ENCODE measurements at regions not wholly inside any gene's neighbourhood (a gene's known extent, or its start where the extent isn't known, plus 50 kb on each side); places are given as distances from the start of the nearest gene placed in this dataset.
"Not testable (repeated sequence)": the region's sequence is repeated elsewhere in the genome, so short reads cannot be mapped to it uniquely, and the experiment has no call there.

DNA sequence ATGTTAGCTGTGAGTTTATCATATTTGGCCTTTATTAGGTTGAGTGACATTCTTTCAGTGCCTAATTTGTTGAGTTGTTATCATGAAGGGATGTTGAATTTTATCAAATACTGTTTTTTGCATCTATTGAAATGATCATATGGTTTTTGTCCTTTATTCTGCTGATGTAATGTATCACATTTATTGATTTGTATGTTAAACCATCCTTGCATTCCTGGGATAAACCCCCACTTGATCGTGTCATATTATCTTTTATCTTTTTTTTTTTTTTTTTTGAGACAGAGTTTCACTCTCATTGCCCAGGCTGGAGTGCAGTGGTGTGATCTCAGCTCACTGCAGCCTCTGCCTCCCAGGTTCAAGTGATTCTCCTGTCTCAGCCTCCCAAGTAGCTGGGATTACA is 51.9 kb upstream of the MFGE8 start:
- not testable (repeated sequence) for H3K27ac ChIP-seq, H3K4me3 ChIP-seq

DNA sequence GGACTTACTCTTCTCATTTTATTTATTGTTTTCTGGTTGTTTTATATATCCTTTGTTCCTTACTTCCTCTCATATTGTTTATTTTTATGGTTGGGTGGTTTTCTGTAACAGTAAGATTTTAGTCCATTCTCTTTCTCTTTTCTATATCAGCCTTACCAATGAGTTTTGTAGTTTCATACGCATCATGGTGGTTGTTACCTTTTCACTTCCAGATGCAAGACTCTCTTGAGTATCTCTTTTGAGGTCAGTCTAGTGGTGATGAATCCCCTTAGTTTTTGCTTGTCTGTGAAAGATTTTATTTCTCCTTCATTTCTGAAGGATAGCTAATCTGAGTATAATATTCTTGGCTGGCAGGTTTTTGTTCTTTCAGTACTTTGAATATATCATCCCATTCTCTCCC is 57.1 kb upstream of the MFGE8 start:
- H3K27ac ChIP-seq = no peak overlapping the region
- no peak overlapping the region for H3K4me3 ChIP-seq

DNA sequence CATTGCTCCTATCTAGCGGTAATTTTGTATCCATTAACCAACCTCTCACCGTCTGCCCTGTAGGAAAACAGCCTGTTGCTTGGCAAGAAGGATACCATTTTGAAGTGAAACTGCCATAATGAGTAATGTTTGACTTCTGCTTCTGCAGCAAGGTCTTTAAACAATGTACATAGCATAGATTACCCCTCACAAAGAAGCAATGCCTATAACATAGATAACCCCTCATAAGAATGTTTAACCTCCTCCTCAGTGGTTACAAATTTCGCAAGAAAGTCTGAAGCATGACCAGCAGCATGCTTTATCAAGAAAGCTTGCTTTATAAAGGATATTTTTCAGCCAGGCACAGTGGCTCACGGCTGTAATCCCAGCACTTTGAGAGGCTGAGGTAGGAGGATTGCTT is 61.2 kb upstream of the MFGE8 start:
- Histone ChIP-seq H3K27ac (no peak overlapping the region), H3K4me3 (no peak overlapping the region)

DNA sequence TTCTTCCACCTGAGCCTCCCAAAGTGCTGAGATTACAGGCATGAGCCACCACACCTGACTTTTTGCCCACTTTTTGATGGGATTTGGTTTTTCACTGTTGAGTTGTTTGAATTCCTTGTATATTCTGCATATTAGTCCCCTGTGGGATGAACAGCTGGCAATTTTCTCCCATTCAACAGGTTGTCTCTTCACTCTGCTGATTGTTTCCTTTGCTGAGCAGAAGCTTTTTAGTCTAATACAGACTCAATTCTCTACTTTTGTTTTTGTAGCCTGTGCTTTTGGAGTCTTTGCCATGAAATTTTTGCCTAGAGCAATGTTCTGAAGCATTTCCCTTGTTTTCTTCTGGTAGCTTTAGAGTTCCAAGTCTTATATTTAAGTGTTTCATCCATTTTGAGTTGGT is 62.7 kb upstream of the MFGE8 start:
- Histone ChIP-seq H3K4me3 (no peak overlapping the region), H3K27ac (no peak overlapping the region)

DNA sequence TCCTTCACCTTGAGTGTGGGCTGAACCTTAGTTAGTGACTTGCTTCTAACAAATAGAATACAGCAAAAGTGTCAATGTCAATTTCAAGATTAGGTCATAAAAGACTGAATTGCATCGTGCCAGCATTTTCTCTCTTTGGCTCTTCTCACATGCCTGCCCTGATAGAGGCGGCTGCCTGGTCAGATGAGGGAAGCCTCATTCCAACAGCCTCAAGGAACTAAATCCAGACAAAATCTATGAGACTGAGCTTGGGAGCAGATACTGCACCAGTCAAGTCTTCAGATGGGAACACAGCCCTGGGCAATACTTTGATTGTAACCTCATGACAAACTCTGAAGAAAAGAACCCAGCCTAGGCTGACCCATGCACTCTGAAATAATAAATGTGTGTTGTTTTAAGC is 63.5 kb upstream of the MFGE8 start:
- no peak overlapping the region for H3K27ac ChIP-seq
- H3K4me3 ChIP-seq = no peak overlapping the region

DNA sequence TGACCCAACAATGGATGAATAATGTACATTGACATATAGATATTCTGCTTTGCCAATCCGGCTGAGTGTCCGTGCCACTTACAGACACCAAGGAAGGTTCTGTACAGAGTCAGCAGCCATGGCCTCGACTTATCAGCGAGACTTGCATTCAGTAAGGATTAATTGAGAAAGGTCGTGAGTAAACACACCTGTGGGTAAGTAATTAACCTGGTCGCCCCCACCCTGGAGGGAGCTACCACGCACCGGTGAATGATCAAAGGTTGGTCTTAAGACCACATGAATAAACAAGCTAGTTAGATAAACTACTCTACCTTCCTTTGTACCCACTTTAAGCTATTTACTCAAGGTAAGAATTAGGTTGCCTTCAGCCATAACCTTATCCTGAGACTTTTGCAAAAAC is 66.5 kb upstream of the MFGE8 start:
- Histone ChIP-seq H3K27ac (no peak overlapping the region), H3K4me3 (no peak overlapping the region)

DNA sequence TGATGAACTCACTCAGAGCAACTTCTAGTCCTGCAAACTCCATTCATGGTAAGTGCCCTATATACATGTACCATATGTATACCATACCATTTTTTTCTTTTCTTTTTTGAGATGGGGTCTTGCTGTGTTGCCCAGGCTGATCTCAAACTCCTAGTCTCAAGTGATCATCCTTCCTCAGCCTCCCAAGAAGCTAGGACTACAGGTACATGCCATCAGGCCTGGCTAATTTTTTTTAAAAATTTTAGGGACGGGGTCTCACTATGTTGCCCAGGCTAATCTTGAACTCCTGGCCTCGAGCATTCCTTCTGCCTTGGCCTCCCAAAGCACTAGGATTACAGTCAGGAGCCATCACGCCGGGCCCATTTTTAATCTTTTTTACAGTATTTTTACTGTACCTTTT is 67.3 kb upstream of the MFGE8 start:
- no peak overlapping the region for H3K27ac ChIP-seq
- H3K4me3 ChIP-seq = no peak overlapping the region

DNA sequence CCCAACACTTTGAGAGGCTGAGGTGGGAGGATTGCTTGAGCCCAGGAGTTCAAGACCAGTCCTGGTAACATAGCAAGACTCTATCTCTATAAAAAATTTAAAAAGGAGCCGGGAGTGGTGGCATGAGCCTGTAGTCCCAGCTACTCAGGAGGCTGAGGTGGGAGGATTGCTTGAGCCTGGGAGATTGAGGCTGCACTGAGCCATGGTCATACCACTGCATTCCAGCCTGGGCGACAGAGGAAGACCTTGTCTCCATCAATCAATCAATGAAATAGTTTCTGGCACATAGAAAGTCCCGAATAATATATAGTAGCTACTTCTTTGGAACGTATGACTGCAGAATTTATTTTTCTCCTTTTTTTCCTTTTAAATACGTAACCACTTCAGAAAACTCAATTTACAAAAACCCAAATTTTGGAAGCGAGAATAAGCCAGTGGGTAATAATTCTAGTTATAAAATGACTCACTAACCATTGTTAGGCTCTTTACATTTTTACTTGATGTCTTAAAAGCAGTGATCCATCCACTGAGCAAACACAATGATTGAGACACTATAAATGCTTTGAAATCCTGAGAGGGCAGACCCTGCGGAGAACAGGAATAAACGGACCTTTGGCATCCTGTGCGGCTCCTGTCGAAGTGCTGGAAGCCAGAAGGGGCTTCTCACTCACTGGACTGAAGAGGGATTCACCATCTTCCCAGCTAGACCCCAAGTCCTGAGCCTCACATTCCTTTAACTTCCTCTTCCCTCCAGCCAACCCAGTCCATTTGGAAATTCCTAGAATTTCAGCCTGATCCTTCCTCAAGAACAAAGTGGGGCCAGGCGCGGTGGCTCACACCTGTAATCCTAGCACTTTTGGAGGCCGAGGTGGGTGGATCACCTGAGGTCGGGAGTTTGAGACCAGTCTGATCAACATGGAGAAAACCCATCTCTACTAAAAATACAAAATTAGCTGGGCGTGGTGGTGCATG is 68.4 kb upstream of the MFGE8 start:
- Histone ChIP-seq H3K27ac (no peak overlapping the region), H3K4me3 (no peak overlapping the region)

DNA sequence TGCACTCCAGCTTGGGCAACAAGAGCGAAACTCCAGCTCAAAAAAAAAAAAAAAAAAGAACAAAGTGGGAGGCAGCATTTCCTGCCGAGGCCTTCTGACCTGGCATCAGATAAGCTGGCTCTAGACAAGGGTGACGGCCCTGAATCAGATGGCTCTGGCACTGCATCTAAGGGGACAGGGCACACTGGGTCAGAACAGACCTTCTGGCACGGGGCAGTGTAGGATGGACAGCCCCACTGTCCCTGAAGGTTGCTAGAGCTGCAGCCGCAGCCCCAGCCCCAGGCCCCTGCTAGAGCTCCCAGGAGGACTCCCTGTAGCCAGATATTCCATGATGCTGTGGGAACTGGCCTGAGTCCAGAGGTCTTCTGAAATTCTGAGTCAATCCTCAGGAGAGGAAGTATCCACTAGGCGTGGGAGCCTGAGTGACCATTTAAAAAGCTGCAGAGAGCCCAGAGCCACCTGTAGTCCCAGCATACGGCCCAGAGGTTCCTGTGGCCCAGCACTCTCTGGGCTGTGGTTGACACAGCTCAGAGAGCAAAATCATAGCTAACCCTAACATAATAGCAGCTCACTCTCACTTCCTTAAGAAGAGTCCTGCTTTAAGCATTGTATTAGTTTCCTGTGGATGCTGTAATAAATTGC is 69.2 kb upstream of the MFGE8 start:
- Histone ChIP-seq H3K4me3 (no peak overlapping the region), H3K27ac (peak overlapping the region in 1 of 21 experiments; percentile 25)

DNA sequence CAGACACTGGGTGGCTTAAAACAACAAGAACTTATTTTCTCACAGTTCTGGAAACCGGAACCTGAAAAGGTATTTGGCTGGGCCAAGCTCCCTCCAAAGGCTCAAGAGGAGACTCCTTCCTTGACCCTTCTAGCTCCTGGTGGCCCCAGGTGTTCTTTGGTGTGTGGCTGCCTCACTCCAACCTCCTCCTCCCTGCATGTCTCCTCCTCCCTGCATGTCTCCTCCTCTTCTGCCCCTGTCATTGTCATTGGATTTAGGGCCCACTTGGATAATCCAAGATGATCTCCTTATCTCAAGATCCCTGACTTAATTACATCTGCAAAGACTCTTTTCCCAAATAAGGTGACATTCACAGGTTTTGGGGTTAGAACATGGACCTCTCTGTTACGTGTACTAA is 69.8 kb upstream of the MFGE8 start:
- no peak overlapping the region for H3K4me3 ChIP-seq
- peak overlapping the region in 1 of 21 experiments; percentile 25 for H3K27ac ChIP-seq

DNA sequence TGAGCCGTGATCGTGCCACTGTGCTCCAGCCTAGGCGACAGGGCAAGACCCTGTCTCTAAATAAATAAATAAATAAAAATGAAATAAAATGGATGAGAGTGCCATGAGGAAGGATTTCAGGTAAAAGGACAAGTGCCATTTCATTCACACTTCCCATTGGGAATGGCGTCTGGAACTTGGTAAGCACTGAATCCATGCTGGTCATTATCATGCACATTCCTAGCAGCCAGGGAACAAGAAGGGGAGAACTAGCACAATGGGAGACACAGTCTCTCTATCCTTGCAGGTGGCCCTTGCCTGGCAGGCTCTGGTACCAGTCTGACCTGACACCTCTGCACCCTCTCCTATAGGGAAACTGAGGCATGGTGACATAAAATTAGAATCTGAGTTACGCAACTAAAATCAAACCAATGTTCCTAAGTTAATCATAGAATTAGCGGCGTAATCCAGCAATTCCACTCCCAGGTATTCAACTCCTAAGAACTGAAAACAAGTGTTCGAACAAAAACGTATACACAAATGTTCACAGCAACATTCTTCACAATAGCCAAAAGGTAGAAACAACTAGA is 70.8 kb upstream of the MFGE8 start:
- no peak overlapping the region for H3K4me3 ChIP-seq
- H3K27ac ChIP-seq = no peak overlapping the region

DNA sequence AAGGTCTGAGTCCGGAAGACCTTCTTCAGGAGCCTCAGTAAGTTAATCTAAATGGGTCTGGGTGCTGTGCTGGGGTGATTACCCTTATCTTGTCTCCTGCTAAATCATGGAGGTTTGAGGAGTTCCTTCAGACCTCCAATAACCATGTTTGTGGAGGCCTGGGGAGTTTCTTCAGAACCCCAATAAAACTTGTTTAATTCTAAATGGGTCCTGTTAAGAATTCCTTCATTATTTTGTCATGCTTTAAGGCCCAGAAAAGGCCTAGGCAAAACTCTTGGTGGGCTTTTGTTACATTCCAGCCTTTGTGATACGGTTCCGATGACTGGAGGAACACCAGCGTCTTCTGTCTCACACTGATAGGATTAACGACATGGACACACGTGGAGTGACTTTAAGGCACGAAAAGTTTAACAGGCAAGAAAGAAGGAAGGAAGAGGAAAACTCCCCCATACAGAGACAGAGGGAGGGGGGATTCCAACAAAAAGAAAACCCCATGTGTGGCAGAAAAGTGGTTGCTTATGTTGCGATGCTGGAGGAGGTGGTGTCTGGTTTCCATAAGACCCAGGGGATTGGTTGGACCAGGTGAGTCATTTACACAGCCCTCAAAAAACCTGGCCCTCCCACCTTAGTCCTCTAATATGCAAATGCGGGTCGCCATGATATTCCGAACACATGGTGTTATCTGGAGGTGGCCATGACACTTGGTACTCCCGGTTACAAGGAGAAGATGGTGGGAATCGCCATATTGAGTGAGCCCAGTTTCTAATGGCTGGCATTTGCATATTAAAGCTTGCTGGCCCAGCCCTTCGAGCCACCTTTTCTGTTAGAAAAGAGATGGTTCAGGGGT is 72.6 kb upstream of the MFGE8 start:
- Histone ChIP-seq H3K4me3 (no peak overlapping the region), H3K27ac (no peak overlapping the region)

DNA sequence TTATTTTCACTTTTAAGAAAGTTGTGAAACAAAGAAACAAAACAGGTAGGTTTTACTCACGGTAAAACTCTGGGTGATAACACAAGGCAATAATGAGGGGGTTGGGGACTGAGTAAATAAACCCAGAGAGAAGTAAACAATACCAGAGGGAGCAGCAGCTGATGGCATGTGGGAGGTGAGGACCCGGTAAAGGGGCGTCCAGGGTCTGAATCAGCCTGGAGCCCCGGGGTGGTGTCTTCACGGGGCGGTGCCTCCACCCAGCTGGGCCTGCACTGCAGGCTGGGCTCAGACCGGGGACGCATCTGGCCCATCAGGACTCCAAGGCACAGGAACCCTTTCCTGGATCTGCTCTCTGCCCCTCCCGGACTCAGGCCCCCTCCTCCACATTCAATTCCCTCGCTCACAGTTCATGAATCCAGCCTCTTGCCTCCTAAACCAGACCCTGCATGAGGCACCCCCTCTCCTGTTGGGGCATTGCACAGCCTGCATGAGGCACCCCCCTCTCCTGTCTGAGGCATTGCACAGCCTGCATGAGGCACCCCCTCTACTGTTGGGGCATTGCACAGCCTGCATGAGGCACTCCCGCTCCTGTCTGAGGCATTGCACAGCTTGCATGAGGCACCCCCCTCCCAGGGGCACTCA is 73.9 kb upstream of the MFGE8 start:
- Histone ChIP-seq H3K27ac (no peak overlapping the region), H3K4me3 (no peak overlapping the region)

DNA sequence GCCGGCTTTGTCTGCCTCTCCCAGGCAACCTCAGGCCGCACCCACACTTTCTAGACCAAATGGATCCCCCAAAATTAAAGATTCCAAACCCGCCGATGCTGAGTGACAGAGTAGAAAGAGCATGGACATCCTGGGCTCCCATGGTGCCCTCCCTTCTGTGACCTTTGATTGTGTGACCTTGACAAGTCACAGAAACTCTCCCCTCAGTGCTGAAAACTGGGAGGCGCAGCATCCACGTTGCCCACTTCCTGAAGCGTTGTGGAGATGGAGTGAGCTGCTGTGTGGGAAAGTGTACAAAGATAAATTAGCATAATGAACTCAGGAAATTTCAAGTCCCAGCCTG is 74.4 kb upstream of the MFGE8 start:
- no peak overlapping the region for H3K27ac ChIP-seq
- no peak overlapping the region for H3K4me3 ChIP-seq

DNA sequence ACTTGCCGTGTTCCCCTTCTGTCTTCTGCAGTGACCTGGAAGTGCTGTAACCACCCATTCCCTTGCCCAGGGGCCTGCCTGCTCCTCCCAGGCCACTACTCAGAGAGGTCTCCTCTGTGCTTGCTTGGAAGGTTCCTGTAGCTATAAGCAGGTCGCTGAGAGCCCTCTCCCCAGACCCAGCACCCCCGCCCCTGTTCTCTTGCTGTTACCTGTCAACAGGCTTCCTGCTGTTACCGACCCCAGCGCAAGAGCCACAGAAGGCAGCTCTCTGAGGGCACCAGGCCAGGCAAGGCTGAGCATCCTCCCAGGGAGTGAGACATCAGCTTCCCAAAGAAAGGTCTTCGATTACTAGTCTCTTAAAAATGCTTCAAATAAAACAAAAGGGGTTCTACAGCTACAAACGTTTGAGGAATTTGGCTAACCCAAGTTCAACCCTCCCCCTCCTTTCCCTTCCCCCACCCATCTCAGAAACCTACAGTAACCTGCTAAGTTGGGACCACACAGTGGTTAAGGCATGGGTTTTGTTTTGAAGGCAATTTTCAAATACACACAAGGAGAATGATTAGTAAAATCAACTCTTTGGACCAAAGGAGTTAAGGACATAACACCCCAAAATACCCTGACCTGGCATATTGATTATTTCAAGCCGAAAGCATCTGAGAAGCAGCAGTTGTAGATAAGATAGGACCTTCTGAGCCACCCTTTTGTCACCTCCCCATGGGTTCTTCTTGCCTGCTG is 74.9 kb upstream of the MFGE8 start:
- no peak overlapping the region for H3K27ac ChIP-seq
- H3K4me3 ChIP-seq = no peak overlapping the region

DNA sequence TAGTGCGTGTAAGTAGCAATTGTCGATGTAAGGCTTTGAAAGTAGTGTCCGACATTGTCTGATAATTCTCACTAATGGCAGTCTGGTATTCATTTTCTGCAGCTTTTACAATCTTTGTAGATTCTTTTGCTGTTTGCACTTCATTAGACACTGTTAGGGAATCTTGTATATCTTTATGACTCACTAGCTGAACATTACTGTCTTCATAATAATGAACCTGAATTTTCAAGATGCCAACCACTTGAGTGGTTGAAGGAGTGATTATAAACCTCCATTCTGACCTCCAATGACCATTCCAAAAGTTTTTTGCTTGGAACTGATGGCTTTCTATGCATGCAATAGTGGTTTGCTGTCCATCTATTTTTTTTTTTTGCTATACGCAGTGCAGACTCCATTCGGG is 76.4 kb upstream of the MFGE8 start:
- Histone ChIP-seq H3K27ac (no peak overlapping the region), H3K4me3 (no peak overlapping the region)

DNA sequence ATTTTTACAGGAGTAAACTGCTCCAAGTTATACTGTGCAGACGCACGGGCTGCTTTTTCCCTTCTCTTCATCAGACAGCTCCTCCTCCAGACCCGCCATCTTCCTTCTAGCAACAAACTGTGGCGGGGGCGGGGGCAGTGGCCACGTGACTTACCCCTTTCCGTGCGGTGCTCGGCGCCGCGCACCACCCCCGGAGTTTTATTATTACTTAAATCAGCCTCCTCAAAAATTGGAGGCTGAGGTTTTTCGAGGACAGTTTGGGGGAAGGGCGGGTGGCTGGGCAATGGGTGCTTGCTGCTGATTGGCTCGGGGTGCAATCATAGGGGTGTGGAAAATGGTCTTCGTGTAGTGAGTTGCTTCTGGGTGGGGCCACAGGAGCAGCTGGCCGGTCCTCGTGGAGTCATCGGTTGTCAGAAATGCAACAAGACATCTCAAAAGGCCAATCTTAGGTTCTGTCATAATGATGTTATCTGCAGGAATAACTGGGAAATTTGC is 77.1 kb upstream of the MFGE8 start:
- Histone ChIP-seq H3K27ac (no peak overlapping the region), H3K4me3 (no peak overlapping the region)

DNA sequence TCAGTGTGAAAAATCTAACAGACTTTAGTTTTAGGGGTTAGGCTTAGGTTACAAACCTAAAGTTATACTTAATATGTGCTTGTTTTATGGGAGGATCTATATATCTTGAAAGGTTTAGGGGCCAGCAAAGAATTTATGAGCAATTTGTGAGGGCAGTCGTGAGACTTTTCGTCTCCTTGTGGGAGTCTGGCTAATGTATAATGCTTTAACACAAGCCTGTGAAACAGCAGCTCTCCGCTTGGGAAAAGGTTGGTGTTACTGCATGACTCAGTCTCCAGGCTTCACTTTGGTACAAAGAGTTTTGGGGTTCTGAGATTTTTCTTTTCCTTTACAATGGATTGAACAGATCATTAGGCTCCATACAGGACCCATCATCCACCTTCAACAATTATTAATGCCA is 79.0 kb upstream of the MFGE8 start:
- Histone ChIP-seq H3K27ac (no peak overlapping the region), H3K4me3 (no peak overlapping the region)

DNA sequence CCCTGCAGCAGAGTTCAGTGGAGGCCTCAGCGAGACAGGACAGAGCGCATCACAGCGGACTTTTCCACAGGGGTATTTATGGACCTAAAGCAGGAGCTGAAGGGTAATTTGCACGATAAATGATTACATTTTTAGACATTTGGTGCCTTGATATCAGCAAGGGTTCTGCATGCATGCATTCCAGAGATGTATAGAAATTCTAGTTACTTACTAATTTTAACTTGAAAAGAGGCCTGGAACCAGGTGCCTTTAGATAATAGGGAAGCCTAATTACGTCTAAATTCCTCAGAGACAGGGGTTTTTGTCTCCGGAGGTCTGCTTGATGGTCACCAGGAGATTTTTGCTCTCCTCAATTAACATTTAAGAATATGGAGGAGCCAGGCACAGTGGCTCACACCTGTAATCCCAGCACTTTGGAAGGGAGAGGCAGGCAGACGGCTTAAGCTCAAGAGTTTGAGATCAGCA is 79.8 kb upstream of the MFGE8 start:
- Histone ChIP-seq H3K27ac (no peak overlapping the region), H3K4me3 (no peak overlapping the region)
